ENCODE measurements at regions not wholly inside any gene's neighbourhood (a gene's known extent, or its start where the extent isn't known, plus 50 kb on each side); places are given as distances from the start of the nearest gene placed in this dataset.
A peak's percentile ranks its signal among the peaks of the same experiment; 100 is the strongest.
"Not testable (repeated sequence)": the region's sequence is repeated elsewhere in the genome, so short reads cannot be mapped to it uniquely, and the experiment has no call there.

- no peak for DNase-seq (ENCODE audit: low spot score)
These were observed 59.0 kb downstream of the FASLG start for GRCh38 chr1:172717722-172718465.

- DNase-seq (ENCODE audit: low spot score): no peak
These were observed 60.2 kb downstream of the FASLG start for GRCh38 chr1:172719066-172719627.

- DNase-seq (ENCODE audit: low spot score): peak; percentile 47
These were observed 60.8 kb downstream of the FASLG start for GRCh38 chr1:172719694-172720138.

GRCh38 chr1:172720339-172720738 lies 61.4 kb downstream of the FASLG start:
- no peak for DNase-seq (ENCODE audit: low spot score)

- no peak for DNase-seq (ENCODE audit: low spot score)
These were observed 64.3 kb downstream of the FASLG start for GRCh38 chr1:172723251-172723650.

GRCh38 chr1:172724232-172724631 lies 65.3 kb downstream of the FASLG start:
- DNase-seq (ENCODE audit: low spot score): no peak

GRCh38 chr1:172724765-172725613 lies 66.1 kb downstream of the FASLG start:
- no peak for DNase-seq (ENCODE audit: low spot score)

- DNase-seq (ENCODE audit: low spot score): peak; percentile 18
These were observed 67.8 kb downstream of the FASLG start for GRCh38 chr1:172726740-172727139.

GRCh38 chr1:172727275-172727857 lies 68.5 kb downstream of the FASLG start:
- no peak for DNase-seq (ENCODE audit: low spot score)

- peak; percentile 29 for DNase-seq (ENCODE audit: low spot score)
These were observed 69.2 kb downstream of the FASLG start for GRCh38 chr1:172727956-172728603.

- DNase-seq (ENCODE audit: low spot score): not testable (repeated sequence)
These were observed 69.8 kb downstream of the FASLG start for GRCh38 chr1:172728705-172729104.

GRCh38 chr1:172732427-172732826 lies 73.5 kb downstream of the FASLG start:
- no peak for DNase-seq (ENCODE audit: low spot score)

GRCh38 chr1:172733815-172734214 lies 74.9 kb downstream of the FASLG start:
- no peak for DNase-seq (ENCODE audit: low spot score)

- no peak for DNase-seq (ENCODE audit: low spot score)
These were observed 79.5 kb downstream of the FASLG start for GRCh38 chr1:172738389-172738788.

- peak; percentile 12 for DNase-seq (ENCODE audit: low spot score)
These were observed 83.9 kb downstream of the FASLG start for GRCh38 chr1:172742599-172743500.

- DNase-seq (ENCODE audit: low spot score): peak; percentile 48
These were observed 86.1 kb downstream of the FASLG start for GRCh38 chr1:172745014-172745413.

- DNase-seq (ENCODE audit: low spot score): no peak
These were observed 87.4 kb downstream of the FASLG start for GRCh38 chr1:172746091-172746949.

GRCh38 chr1:172748201-172748600 lies 89.3 kb downstream of the FASLG start:
- DNase-seq (ENCODE audit: low spot score): no peak

GRCh38 chr1:172751683-172752082 lies 92.8 kb downstream of the FASLG start:
- no peak for DNase-seq (ENCODE audit: low spot score)

- no peak for DNase-seq (ENCODE audit: low spot score)
These were observed 95.1 kb downstream of the FASLG start for GRCh38 chr1:172753964-172754363.
